ENCODE measurements at regions not wholly inside any gene's neighbourhood (a gene's known extent, or its start where the extent isn't known, plus 50 kb on each side); places are given as distances from the start of the nearest gene placed in this dataset.

DNA sequence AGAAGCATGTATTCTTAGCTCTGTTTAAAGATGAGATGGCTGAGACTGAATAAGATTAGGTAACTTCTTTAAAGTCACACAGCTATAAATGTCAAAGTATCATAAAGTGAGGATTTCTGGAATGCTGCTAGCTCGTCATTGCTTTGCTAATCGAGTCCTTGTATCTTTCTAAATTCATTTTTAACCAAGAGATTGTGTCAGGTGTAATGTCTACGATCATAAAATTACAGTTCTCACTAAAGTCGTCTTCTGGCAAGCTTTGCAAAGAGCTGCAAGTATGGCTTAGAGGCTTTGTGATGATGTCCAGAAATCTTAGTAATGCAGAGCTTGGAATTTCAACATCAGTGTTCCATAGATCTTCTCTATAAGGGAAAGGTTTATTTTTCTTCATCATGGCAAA, 569.8 kb downstream of the LMO4 start:
- TF ChIP-seq POLR2A (IDR thresholded peaks at IDR 0.05), result no peak
- TF ChIP-seq, protein P1, sequence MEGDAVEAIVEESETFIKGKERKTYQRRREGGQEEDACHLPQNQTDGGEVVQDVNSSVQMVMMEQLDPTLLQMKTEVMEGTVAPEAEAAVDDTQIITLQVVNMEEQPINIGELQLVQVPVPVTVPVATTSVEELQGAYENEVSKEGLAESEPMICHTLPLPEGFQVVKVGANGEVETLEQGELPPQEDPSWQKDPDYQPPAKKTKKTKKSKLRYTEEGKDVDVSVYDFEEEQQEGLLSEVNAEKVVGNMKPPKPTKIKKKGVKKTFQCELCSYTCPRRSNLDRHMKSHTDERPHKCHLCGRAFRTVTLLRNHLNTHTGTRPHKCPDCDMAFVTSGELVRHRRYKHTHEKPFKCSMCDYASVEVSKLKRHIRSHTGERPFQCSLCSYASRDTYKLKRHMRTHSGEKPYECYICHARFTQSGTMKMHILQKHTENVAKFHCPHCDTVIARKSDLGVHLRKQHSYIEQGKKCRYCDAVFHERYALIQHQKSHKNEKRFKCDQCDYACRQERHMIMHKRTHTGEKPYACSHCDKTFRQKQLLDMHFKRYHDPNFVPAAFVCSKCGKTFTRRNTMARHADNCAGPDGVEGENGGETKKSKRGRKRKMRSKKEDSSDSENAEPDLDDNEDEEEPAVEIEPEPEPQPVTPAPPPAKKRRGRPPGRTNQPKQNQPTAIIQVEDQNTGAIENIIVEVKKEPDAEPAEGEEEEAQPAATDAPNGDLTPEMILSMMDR (IDR thresholded peaks at IDR 0.05), result no peak
